ENCODE measurements at regions not wholly inside any gene's neighbourhood (a gene's known extent, or its start where the extent isn't known, plus 50 kb on each side); places are given as distances from the start of the nearest gene placed in this dataset.

DNA sequence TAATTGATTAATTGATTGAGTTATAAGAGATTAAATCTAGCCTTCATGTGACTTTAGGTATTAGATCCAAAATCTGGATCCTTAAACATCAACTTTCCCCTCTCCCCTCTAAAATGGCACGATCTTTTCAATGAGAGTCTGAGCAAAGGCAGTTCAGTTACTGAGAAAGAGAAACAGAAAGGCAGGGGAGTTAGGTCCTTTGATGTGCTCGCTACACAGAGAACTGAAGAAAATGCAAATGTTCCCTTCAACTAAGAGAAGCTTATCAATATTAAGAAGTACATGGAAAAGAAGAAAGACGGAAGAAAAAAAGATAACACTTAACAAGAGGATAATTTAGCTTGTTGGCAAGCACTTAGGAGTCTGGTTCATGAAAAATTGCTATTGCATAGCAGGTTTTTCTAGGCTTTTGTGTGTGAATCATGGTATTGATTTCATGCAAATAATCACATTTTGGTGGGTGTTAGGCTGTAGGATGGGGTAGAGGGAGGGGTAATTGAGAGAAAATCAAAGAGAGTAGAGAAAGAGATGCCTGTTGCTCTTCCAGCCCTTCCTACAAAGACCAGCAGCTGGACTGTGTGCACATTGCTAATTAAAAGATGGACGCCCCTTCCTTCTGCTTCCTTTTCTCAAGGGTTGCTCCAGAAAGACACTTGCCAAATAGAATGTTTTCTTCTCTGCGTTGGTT is 307.6 kb upstream of the PLXNA2 start:
- H3K4me3 ChIP-seq (ENCODE audit: low read depth, low read length): no peak overlapping the region
- H3K36me3 ChIP-seq (ENCODE audit: control insufficient read depth, insufficient read depth, low read length): no peaks in the 10 kb centered on the region
- no peak for TF ChIP-seq CTCF (IDR thresholded peaks at IDR 0.05; ENCODE audit: insufficient read depth, low read length, poor library complexity, severe bottlenecking)
- H3K27me3 ChIP-seq (ENCODE audit: control insufficient read depth, insufficient read depth, low read length): no peaks in the 10 kb centered on the region
- DNase-seq (ENCODE audit: low read depth): no peak

GRCh38 chr1:208552928-208553327 is 308.7 kb upstream of the PLXNA2 start:
- Histone ChIP-seq H3K4me3 (ENCODE audit: low read depth, low read length) (no peak overlapping the region), H3K27me3 (ENCODE audit: control insufficient read depth, insufficient read depth, low read length) (no peaks in the 10 kb centered on the region), H3K36me3 (ENCODE audit: control insufficient read depth, insufficient read depth, low read length) (no peaks in the 10 kb centered on the region)
- no peak for TF ChIP-seq CTCF (IDR thresholded peaks at IDR 0.05; ENCODE audit: insufficient read depth, low read length, poor library complexity, severe bottlenecking)
- DNase-seq (ENCODE audit: low read depth): no peak

GRCh38 chr1:208556461-208556860 is 312.3 kb upstream of the PLXNA2 start:
- H3K27me3 ChIP-seq (ENCODE audit: control insufficient read depth, insufficient read depth, low read length): no peaks in the 10 kb centered on the region
- no peak for DNase-seq (ENCODE audit: low read depth)
- TF ChIP-seq CTCF (IDR thresholded peaks at IDR 0.05; ENCODE audit: insufficient read depth, low read length, poor library complexity, severe bottlenecking): no peak
- no peak overlapping the region for H3K4me3 ChIP-seq (ENCODE audit: low read depth, low read length)
- H3K36me3 ChIP-seq (ENCODE audit: control insufficient read depth, insufficient read depth, low read length): no peaks in the 10 kb centered on the region

DNA sequence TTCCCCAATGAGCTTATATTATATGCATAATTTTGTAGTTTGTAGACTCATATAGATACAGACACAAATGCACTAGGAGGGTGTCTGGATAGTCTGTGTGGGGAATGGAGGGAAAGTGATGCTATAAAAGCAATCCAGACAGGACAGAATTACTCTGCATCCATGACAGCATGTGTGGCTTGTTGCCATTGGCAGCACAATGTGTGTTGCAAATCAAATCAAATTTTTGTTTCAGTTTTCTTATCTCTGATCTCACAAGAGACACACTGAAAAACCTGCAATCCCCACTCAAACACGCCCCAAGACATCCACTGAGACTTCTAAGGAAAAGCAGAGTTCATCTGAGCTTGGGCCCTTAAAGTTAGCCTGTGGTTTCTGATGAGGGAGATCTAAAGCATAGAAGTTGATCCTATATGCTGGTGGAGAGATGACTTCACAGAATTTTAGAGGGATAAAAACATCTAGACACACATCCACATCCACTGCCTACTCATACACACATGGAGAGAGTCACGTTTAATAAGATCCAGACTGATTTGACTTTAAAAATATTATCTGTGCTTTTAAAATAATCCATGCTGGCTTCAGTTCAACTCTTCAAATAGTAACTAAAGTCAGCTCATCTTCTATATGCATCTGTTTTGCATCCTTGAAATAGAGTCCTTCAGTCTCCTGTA is 313.0 kb upstream of the PLXNA2 start:
- Histone ChIP-seq H3K36me3 (ENCODE audit: control insufficient read depth, insufficient read depth, low read length) (no peaks in the 10 kb centered on the region), H3K27me3 (ENCODE audit: control insufficient read depth, insufficient read depth, low read length) (no peaks in the 10 kb centered on the region), H3K4me3 (ENCODE audit: low read depth, low read length) (no peak overlapping the region)
- TF ChIP-seq CTCF (IDR thresholded peaks at IDR 0.05; ENCODE audit: insufficient read depth, low read length, poor library complexity, severe bottlenecking): no peak
- no peak for DNase-seq (ENCODE audit: low read depth)

- no peak overlapping the region for H3K4me3 ChIP-seq (ENCODE audit: low read depth, low read length)
- no peak for TF ChIP-seq CTCF (IDR thresholded peaks at IDR 0.05; ENCODE audit: insufficient read depth, low read length, poor library complexity, severe bottlenecking)
- no peaks in the 10 kb centered on the region for H3K27me3 ChIP-seq (ENCODE audit: control insufficient read depth, insufficient read depth, low read length)
- DNase-seq (ENCODE audit: low read depth): no peak
- no peaks in the 10 kb centered on the region for H3K36me3 ChIP-seq (ENCODE audit: control insufficient read depth, insufficient read depth, low read length)
Measured at GRCh38 chr1:208557723-208558094, 313.5 kb upstream of the PLXNA2 start.
